K562 (cell line): ENCODE measurements at regions not wholly inside any gene's neighbourhood (a gene's known extent, or its start where the extent isn't known, plus 50 kb on each side); places are given as distances from the start of the nearest gene placed in this dataset.

Experiments
- ELF4 ChIP-seq: fragments of 450-650 bp; formaldehyde crosslinking; IDR thresholded peaks from 2 replicates; pipeline ENCODE4 v1.4.0; 2022; ENCODE audit warnings: missing genetic modification characterization
- HNRNPLL ChIP-seq: fragments of 200-400 bp; formaldehyde crosslinking; IDR thresholded peaks from 2 replicates; pipeline ENCODE4 v1.6.1; 2017; ENCODE audit warnings: low read length, low read depth, mild to moderate bottlenecking; ENCODE audit not compliant: poor library complexity, severe bottlenecking
- JUN ChIP-seq, 2 experiments: sonication (generic) in 1 of 2; formaldehyde crosslinking in 1 of 2; IDR thresholded peaks; 2 replicates each; pipeline versions ENCODE4 v1.6.1 to v1.8.0; 2012 to 2022; ENCODE audit warnings: borderline replicate concordance in 2 of 2, mild to moderate bottlenecking in 2 of 2, improper control_type of control experiment in 1 of 2, low read depth in 1 of 2, low read length in 1 of 2, missing genetic modification reagents in 1 of 2
- NFATC3 ChIP-seq: fragments of 450-650 bp; IDR thresholded peaks from 2 replicates; pipeline ENCODE4 v1.6.1; 2017; ENCODE audit warnings: mild to moderate bottlenecking
- TF ChIP-seq, protein P1 (sequence below): fragments of 250-450 bp; sonication (Bioruptor Pico); IDR thresholded peaks from 2 replicates; pipeline ENCODE4 v1.8.0; 2021; ENCODE audit warnings: mild to moderate bottlenecking, moderate library complexity

GRCh38 chr5:16306812-16307211 is 127.2 kb upstream of the MARCHF11 start:
- TF ChIP-seq, protein P1, sequence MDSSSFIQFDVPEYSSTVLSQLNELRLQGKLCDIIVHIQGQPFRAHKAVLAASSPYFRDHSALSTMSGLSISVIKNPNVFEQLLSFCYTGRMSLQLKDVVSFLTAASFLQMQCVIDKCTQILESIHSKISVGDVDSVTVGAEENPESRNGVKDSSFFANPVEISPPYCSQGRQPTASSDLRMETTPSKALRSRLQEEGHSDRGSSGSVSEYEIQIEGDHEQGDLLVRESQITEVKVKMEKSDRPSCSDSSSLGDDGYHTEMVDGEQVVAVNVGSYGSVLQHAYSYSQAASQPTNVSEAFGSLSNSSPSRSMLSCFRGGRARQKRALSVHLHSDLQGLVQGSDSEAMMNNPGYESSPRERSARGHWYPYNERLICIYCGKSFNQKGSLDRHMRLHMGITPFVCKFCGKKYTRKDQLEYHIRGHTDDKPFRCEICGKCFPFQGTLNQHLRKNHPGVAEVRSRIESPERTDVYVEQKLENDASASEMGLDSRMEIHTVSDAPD (CRISPR knock-in tag) = no peak
- TF ChIP-seq HNRNPLL (no peak), NFATC3 (no peak), ELF4 (no peak), JUN (IDR thresholded peaks at IDR 0.05; ENCODE audit: borderline replicate concordance, low read depth, low read length) (no peak), JUN (CRISPR knock-in tag; IDR thresholded peaks at IDR 0.05; ENCODE audit: borderline replicate concordance) (no peak)
